Vagina (tissue), 2 donors: ENCODE measurements at regions not wholly inside any gene's neighbourhood (a gene's known extent, or its start where the extent isn't known, plus 50 kb on each side); places are given as distances from the start of the nearest gene placed in this dataset.

ENCODE experiments used
- POLR2AphosphoS5 ChIP-seq, 2 donors: sonication (generic); formaldehyde crosslinking; IDR thresholded peaks; one replicate each; pipeline ENCODE4 v1.9.0; 2017; ENCODE audit warnings: antibody characterized with exemption in 2 of 2, mild to moderate bottlenecking in 2 of 2, low read depth in 1 of 2; ENCODE audit not compliant: insufficient read depth in 1 of 2
- TF ChIP-seq, protein P1 (sequence below), 3 experiments: fragments of 450-650 bp in 2 of 3; fragments of 200-600 bp in 1 of 3; sonication (generic) in 1 of 3; IDR thresholded peaks; one replicate each; pipeline ENCODE4 v1.5.1; 2017 to 2019; ENCODE audit warnings: antibody characterized with exemption in 3 of 3, mild to moderate bottlenecking in 2 of 3, moderate library complexity in 2 of 3

DNA sequence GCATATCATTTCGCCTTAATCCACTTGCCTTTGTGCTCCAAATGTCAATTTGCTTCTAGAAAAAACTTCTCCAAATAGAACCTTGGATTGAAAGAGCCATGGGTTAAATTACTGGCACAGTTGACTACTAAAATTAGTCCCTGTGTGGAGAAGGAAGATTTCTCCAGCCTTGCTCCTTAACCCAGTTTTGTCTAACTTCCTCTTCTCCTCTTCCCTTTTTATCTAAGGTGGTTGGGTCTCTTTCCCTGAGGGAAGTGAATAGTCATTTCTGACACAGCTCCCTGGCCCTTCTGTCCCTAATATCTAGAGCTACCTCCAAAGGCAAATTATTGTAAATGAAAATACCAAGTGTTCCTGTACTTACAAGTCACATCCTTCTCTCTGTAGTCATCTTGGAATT lies 527.9 kb upstream of the TBL1XR1 start:
- TF ChIP-seq POLR2AphosphoS5 (IDR thresholded peaks at IDR 0.05; ENCODE audit: insufficient read depth in 1 of 2, low read depth in 1 of 2): no peak
- TF ChIP-seq, protein P1, sequence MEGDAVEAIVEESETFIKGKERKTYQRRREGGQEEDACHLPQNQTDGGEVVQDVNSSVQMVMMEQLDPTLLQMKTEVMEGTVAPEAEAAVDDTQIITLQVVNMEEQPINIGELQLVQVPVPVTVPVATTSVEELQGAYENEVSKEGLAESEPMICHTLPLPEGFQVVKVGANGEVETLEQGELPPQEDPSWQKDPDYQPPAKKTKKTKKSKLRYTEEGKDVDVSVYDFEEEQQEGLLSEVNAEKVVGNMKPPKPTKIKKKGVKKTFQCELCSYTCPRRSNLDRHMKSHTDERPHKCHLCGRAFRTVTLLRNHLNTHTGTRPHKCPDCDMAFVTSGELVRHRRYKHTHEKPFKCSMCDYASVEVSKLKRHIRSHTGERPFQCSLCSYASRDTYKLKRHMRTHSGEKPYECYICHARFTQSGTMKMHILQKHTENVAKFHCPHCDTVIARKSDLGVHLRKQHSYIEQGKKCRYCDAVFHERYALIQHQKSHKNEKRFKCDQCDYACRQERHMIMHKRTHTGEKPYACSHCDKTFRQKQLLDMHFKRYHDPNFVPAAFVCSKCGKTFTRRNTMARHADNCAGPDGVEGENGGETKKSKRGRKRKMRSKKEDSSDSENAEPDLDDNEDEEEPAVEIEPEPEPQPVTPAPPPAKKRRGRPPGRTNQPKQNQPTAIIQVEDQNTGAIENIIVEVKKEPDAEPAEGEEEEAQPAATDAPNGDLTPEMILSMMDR (IDR thresholded peaks at IDR 0.05): no peak
